Tibial artery (tissue), 4 donors: ENCODE measurements at regions not wholly inside any gene's neighbourhood (a gene's known extent, or its start where the extent isn't known, plus 50 kb on each side); places are given as distances from the start of the nearest gene placed in this dataset.
A peak's percentile ranks its signal among the peaks of the same experiment; 100 is the strongest.

Source experiments
- DNase-seq, 2 donors: peaks; one replicate each; pipeline ENCODE4 v3.0.0-alpha.2; 2019
- H3K27ac ChIP-seq, 2 donors: fragments of 200-600 bp; sonication (generic) in 1 of 2; 1 replicate in 1 of 2; 2 replicates in 1 of 2; pipeline ENCODE4 v1.5.1; 2018 to 2019; ENCODE audit warnings: mild to moderate bottlenecking in 1 of 2
- H3K27me3 ChIP-seq, 2 donors: fragments of 200-600 bp; sonication (generic) in 1 of 2; one replicate each; pipeline versions ENCODE4 v1.5.1 to v1.6.0; 2016 to 2019
- H3K36me3 ChIP-seq, 3 donors: fragments of 200-600 bp; sonication (generic) in 2 of 3; one replicate each; pipeline ENCODE4 v1.5.1; 2016 to 2019; ENCODE audit warnings: mild to moderate bottlenecking in 2 of 3
- H3K4me1 ChIP-seq, 4 donors: fragments of 200-600 bp; sonication (generic) in 2 of 4; 1 replicate in 3 of 4; 2 replicates in 1 of 4; pipeline ENCODE4 v1.5.1; 2016 to 2019
- H3K4me3 ChIP-seq, 2 donors: fragments of 200-600 bp; sonication (generic) in 1 of 2; 1 replicate in 1 of 2; 2 replicates in 1 of 2; pipeline ENCODE4 v1.5.1; 2018 to 2019; ENCODE audit warnings: mild to moderate bottlenecking in 2 of 2
- H3K9me3 ChIP-seq, 3 donors: fragments of 200-600 bp; sonication (generic) in 1 of 3; one replicate each; pipeline ENCODE4 v1.5.1; 2016 to 2019
- CTCF ChIP-seq, 2 experiments: fragments of 200-600 bp in 1 of 2; fragments of 450-650 bp in 1 of 2; IDR thresholded peaks; one replicate each; pipeline ENCODE4 v1.5.1; 2017 to 2019; ENCODE audit warnings: antibody characterized with exemption in 2 of 2, mild to moderate bottlenecking in 1 of 2, moderate library complexity in 1 of 2
- intact Hi-C: fragments of 100-400 bp; cut with DNase I; formaldehyde crosslinking; loops from one replicate; pipeline ENCODE4 v1.15.0; 2023; ENCODE audit warnings: low total_unique reads

- H3K9me3 ChIP-seq, result no peaks in the 10 kb centered on the region
- TF ChIP-seq CTCF (IDR thresholded peaks at IDR 0.05), result no peak
- H3K27ac ChIP-seq, result peak overlapping the region in 1 of 2 donors; percentile 20
- H3K27me3 ChIP-seq, result no peaks in the 10 kb centered on the region
- intact Hi-C loops, result loop anchor here (5.0 kb wide), 2 partner anchors 57 to 1012 kb away; partner anchors contain the start of gene IGFBP5
- H3K4me1 ChIP-seq, result peaks cover 0 to 39% (median 26%) of the 10 kb centered on the region in 4 donors
- DNase-seq, result peak in 1 of 2 donors; percentile 9
- no peak overlapping the region for H3K4me3 ChIP-seq
- H3K36me3 ChIP-seq, result peaks cover 0 to 4% (median 0%) of the 10 kb centered on the region in 3 donors
These were observed 293.2 kb downstream of the TNS1 start for GRCh38 chr2:217709478-217710210.

GRCh38 chr2:217707131-217707611 lies 295.6 kb downstream of the TNS1 start:
- peaks cover 0 to 21% (median 9%) of the 10 kb centered on the region in 4 donors for H3K4me1 ChIP-seq
- H3K9me3 ChIP-seq, result no peaks in the 10 kb centered on the region
- H3K27me3 ChIP-seq, result no peaks in the 10 kb centered on the region
- peak; percentile 48 to 74 for DNase-seq
- no peak overlapping the region for H3K4me3 ChIP-seq
- H3K27ac ChIP-seq, result peak overlapping the region; percentile 63 to 67
- no peak for TF ChIP-seq CTCF (IDR thresholded peaks at IDR 0.05)
- intact Hi-C loops, result no loop called here
- H3K36me3 ChIP-seq, result peaks cover 0 to 4% (median 0%) of the 10 kb centered on the region in 3 donors

GRCh38 chr2:217706513-217706912 lies 296.3 kb downstream of the TNS1 start:
- peaks cover 0 to 26% (median 9%) of the 10 kb centered on the region in 4 donors for H3K4me1 ChIP-seq
- intact Hi-C loops, result no loop called here
- no peak for TF ChIP-seq CTCF (IDR thresholded peaks at IDR 0.05)
- H3K27ac ChIP-seq, result peak overlapping the region; percentile 63 to 67
- no peak for DNase-seq
- no peak overlapping the region for H3K4me3 ChIP-seq
- no peaks in the 10 kb centered on the region for H3K27me3 ChIP-seq
- H3K36me3 ChIP-seq, result peaks cover 0 to 4% (median 0%) of the 10 kb centered on the region in 3 donors
- no peaks in the 10 kb centered on the region for H3K9me3 ChIP-seq

- intact Hi-C loops, result no loop called here
- Histone ChIP-seq H3K9me3 (no peaks in the 10 kb centered on the region), H3K27ac (peak overlapping the region; percentile 63 to 67)
These were observed 296.7 kb downstream of the TNS1 start for GRCh38 chr2:217706095-217706494.

GRCh38 chr2:217705461-217705860 lies 297.3 kb downstream of the TNS1 start:
- no peak overlapping the region for H3K4me3 ChIP-seq
- no peak for TF ChIP-seq CTCF (IDR thresholded peaks at IDR 0.05)
- peaks cover 0 to 22% (median 9%) of the 10 kb centered on the region in 4 donors for H3K4me1 ChIP-seq
- H3K36me3 ChIP-seq, result peaks cover 0 to 4% (median 0%) of the 10 kb centered on the region in 3 donors
- peak overlapping the region in 1 of 2 donors; percentile 63 for H3K27ac ChIP-seq
- DNase-seq, result no peak
- H3K9me3 ChIP-seq, result no peaks in the 10 kb centered on the region
- intact Hi-C loops, result no loop called here
- H3K27me3 ChIP-seq, result no peaks in the 10 kb centered on the region

More at GRCh38 chr2:217706095-217706494, 296.7 kb downstream of the TNS1 start:
- peaks cover 0 to 26% (median 9%) of the 10 kb centered on the region in 4 donors for H3K4me1 ChIP-seq
- no peak for TF ChIP-seq CTCF (IDR thresholded peaks at IDR 0.05)
- H3K36me3 ChIP-seq, result peaks cover 0 to 4% (median 0%) of the 10 kb centered on the region in 3 donors
- H3K27me3 ChIP-seq, result no peaks in the 10 kb centered on the region
- no peak overlapping the region for H3K4me3 ChIP-seq
- no peak for DNase-seq
